MM.1S (cell line): ENCODE measurements at regions not wholly inside any gene's neighbourhood (a gene's known extent, or its start where the extent isn't known, plus 50 kb on each side); places are given as distances from the start of the nearest gene placed in this dataset.

Source experiments
- CTCF ChIP-seq: fragments of 300-600 bp; sonication (generic); IDR thresholded peaks from 2 replicates; pipeline ENCODE4 v1.5.1; 2016; ENCODE audit warnings: antibody characterized with exemption, low read length, mixed read lengths
- EZH2 ChIP-seq: fragments of 300-600 bp; sonication (generic); optimal IDR thresholded peaks from 2 replicates; pipeline ENCODE3; 2017; ENCODE audit warnings: low read depth, mild to moderate bottlenecking, antibody characterized with exemption, low read length, mixed read lengths

GRCh38 chr1:29436181-29436785 lies 200.0 kb downstream of the PTPRU start:
- no peak for TF ChIP-seq EZH2
- TF ChIP-seq CTCF: no peak
